K562 (cell line): ENCODE measurements at regions not wholly inside any gene's neighbourhood (a gene's known extent, or its start where the extent isn't known, plus 50 kb on each side); places are given as distances from the start of the nearest gene placed in this dataset.

Experiments used
- ATAC-seq: fragments of 200-7000 bp; cut with Tn5 transposase; 3 replicates; pipeline ENCODE4 v1.9.1; 2020; ENCODE audit warnings: moderate library complexity
- BruUV-seq: library from RNA; stranded (reverse); fragments of 400-500 nt; replicated peaks from 2 replicates; lab custom pipeline; 2021; lab: Mats Ljungman, UMichigan
- CTCF ChIA-PET: fragments of 300-600 bp; formaldehyde crosslinking; extraction: SDS; loops from one replicate; lab custom pipeline; 2021; ENCODE audit warnings: low intra/inter-chr PET ratio; lab: Yijun Ruan, JAX
- POLR2A ChIA-PET: fragments of 300-600, 350-650 bp; sonication (Branson Sonifier 250); formaldehyde crosslinking; extraction: SDS; loops from one replicate; lab custom pipeline; 2021; ENCODE audit warnings: antibody characterized with exemption, inconsistent platforms; lab: Yijun Ruan, JAX
- DNase-seq, 4 experiments: peaks; one replicate each; pipeline versions ENCODE4 v3.0.0 to v3.0.0-alpha.2; 2011 to 2018; ENCODE audit warnings: low spot score in 3 of 4, mixed read lengths in 3 of 4; ENCODE audit errors: extremely low read depth in 1 of 4
- FAIRE-seq: peaks from 2 replicates; lab custom pipeline; 2011; peaks lifted over from hg19 to GRCh38; lab: Jason Lieb, UNC
- H2AFZ ChIP-seq: 2 replicates; pipeline ENCODE4 v1.6.0; 2011; ENCODE audit warnings: low read depth, low read length, control low read depth, inconsistent platforms
- H3K27ac ChIP-seq: fragments of 200-600 bp; 3 replicates; pipeline ENCODE4 v1.8.0; 2011; ENCODE audit warnings: low read depth, mild to moderate bottlenecking, control low read depth, inconsistent platforms, low read length, moderate library complexity, mixed read lengths; ENCODE audit errors: extremely low read depth
- H3K27me3 ChIP-seq, 2 experiments: fragments of 300-600 bp in 1 of 2; 2 replicates in 1 of 2; 3 replicates in 1 of 2; pipeline versions ENCODE4 v1.6.0 to v1.8.0; 2011; ENCODE audit warnings: inconsistent platforms in 2 of 2, low read length in 2 of 2, mild to moderate bottlenecking in 1 of 2, mixed read lengths in 1 of 2, moderate library complexity in 1 of 2; ENCODE audit not compliant: control insufficient read depth in 2 of 2, insufficient read depth in 2 of 2
- H3K36me3 ChIP-seq: fragments of 300-600 bp; 3 replicates; pipeline ENCODE4 v1.8.0; 2011; ENCODE audit warnings: mild to moderate bottlenecking, low read length, inconsistent platforms; ENCODE audit not compliant: control insufficient read depth, insufficient read depth
- H3K4me1 ChIP-seq, 2 experiments: fragments of 200-600 bp in 1 of 2; replicated peaks in 1 of 2; 2 replicates in 1 of 2; 3 replicates in 1 of 2; pipeline versions ENCODE4 v1.5.1 to v1.8.0; 2011; ENCODE audit warnings: inconsistent platforms in 2 of 2, low read length in 2 of 2, mild to moderate bottlenecking in 1 of 2, mixed read lengths in 1 of 2, moderate library complexity in 1 of 2; ENCODE audit not compliant: control insufficient read depth in 2 of 2, insufficient read depth in 2 of 2
- H3K4me2 ChIP-seq: 2 replicates; pipeline ENCODE4 v1.6.1; 2011; ENCODE audit warnings: low read length, control low read depth, inconsistent platforms, mixed read lengths; ENCODE audit not compliant: insufficient read depth
- H3K4me3 ChIP-seq: fragments of 200-600 bp; sonication (generic), shearing (Covaris generic); 2 replicates; pipeline ENCODE4 v1.5.1; 2016; ENCODE audit warnings: control low read depth, inconsistent platforms
- H3K79me2 ChIP-seq: fragments of 200-600 bp; 3 replicates; pipeline ENCODE4 v1.8.0; 2011; ENCODE audit warnings: low read length, inconsistent platforms; ENCODE audit not compliant: control insufficient read depth, insufficient read depth
- H3K9ac ChIP-seq, 2 experiments: 2 replicates each; pipeline versions ENCODE4 v1.6.0 to v1.6.1; 2011; ENCODE audit warnings: low read depth in 2 of 2, low read length in 2 of 2, control low read depth in 1 of 2, inconsistent platforms in 1 of 2, mild to moderate bottlenecking in 1 of 2, mixed read lengths in 1 of 2; ENCODE audit not compliant: insufficient read depth in 1 of 2
- H3K9me1 ChIP-seq: one replicate; pipeline ENCODE4 v1.6.0; 2011; ENCODE audit warnings: inconsistent platforms, mild to moderate bottlenecking, low read length, moderate library complexity; ENCODE audit not compliant: control insufficient read depth, insufficient read depth
- H3K9me3 ChIP-seq: replicated peaks from 2 replicates; pipeline ENCODE4 v1.5.1; 2011; ENCODE audit warnings: low read depth, low read length, inconsistent platforms; ENCODE audit not compliant: control insufficient read depth, insufficient read depth
- H4K20me1 ChIP-seq: replicated peaks from 2 replicates; pipeline ENCODE4 v1.6.1; 2011; ENCODE audit warnings: low read length, inconsistent platforms, mixed read lengths; ENCODE audit not compliant: control insufficient read depth, insufficient read depth
- BACH1 ChIP-seq: fragments of 200-800 bp; sonication (Bioruptor generic); IDR thresholded peaks from 2 replicates; pipeline ENCODE4 v1.6.1; 2016; ENCODE audit warnings: missing genetic modification characterization, missing compliant biosample characterization
- CBFA2T2 ChIP-seq: fragments of 450-650 bp; conservative IDR thresholded peaks from 2 replicates; pipeline ENCODE4 v1.6.1; 2017; ENCODE audit warnings: mild to moderate bottlenecking
- CHCHD3 ChIP-seq: fragments of 250-450 bp; sonication (Bioruptor Pico); IDR thresholded peaks from 2 replicates; pipeline ENCODE4 v2.1.2; 2022; ENCODE audit warnings: mild to moderate bottlenecking
- FOXM1 ChIP-seq, 2 experiments: fragments of 450-650 bp in 1 of 2; sonication (generic) in 1 of 2; formaldehyde crosslinking in 1 of 2; IDR thresholded peaks; 2 replicates each; pipeline versions ENCODE4 v1.6.1 to v1.9.0; 2017 to 2022; ENCODE audit warnings: low read depth in 2 of 2, mild to moderate bottlenecking in 2 of 2, missing genetic modification reagents in 1 of 2, moderate library complexity in 1 of 2
- HDAC1 ChIP-seq, 2 experiments: fragments of 450-650 bp; IDR thresholded peaks; 2 replicates each; pipeline ENCODE4 v1.6.1; 2016 to 2017; ENCODE audit warnings: inconsistent platforms in 1 of 2, mild to moderate bottlenecking in 1 of 2, moderate library complexity in 1 of 2
- HNRNPK ChIP-seq: fragments of 200-400 bp; formaldehyde crosslinking; IDR thresholded peaks from one replicate; pipeline ENCODE4 v1.6.1; 2018; ENCODE audit warnings: mild to moderate bottlenecking, low read depth, low read length; ENCODE audit not compliant: poor library complexity, severe bottlenecking
- KLF10 ChIP-seq: fragments of 250-450 bp; sonication (Bioruptor Pico); IDR thresholded peaks from 2 replicates; pipeline ENCODE4 v1.6.1; 2021; ENCODE audit warnings: matching md5 sums
- MXI1 ChIP-seq: IDR thresholded peaks from 2 replicates; pipeline ENCODE4 v1.6.1; 2011; ENCODE audit warnings: low read depth, mild to moderate bottlenecking, improper control_type of control experiment, low read length
- NR4A1 ChIP-seq, 2 experiments: fragments of 250-450 bp in 1 of 2; fragments of 450-650 bp in 1 of 2; sonication (Bioruptor Pico) in 1 of 2; IDR thresholded peaks; 2 replicates each; pipeline versions ENCODE4 v1.4.0 to v1.6.1; 2016 to 2020; ENCODE audit warnings: mild to moderate bottlenecking in 2 of 2, missing compliant biosample characterization in 1 of 2, missing genetic modification characterization in 1 of 2, moderate library complexity in 1 of 2
- POLR2H ChIP-seq: IDR thresholded peaks from 2 replicates; pipeline ENCODE4 v1.6.1; 2016; ENCODE audit warnings: missing genetic modification characterization, low read depth, mild to moderate bottlenecking, control low read depth, missing compliant biosample characterization, moderate library complexity
- PRMT5 ChIP-seq: sonication (generic); formaldehyde crosslinking; IDR thresholded peaks from 2 replicates; pipeline ENCODE4 v1.5.0; 2020; ENCODE audit warnings: missing genetic modification reagents
- PTBP1 ChIP-seq: fragments of 200-400 bp; formaldehyde crosslinking; IDR thresholded peaks from 2 replicates; pipeline ENCODE4 v1.6.1; 2017; ENCODE audit warnings: low read depth, low read length
- RBFOX2 ChIP-seq: fragments of 200-400 bp; formaldehyde crosslinking; IDR thresholded peaks from 2 replicates; pipeline ENCODE4 v1.6.1; 2017; ENCODE audit warnings: low read depth, mild to moderate bottlenecking, low read length, moderate library complexity
- SIN3B ChIP-seq: fragments of 450-650 bp; IDR thresholded peaks from 2 replicates; pipeline ENCODE4 v1.6.1; 2017; ENCODE audit warnings: low read depth, mild to moderate bottlenecking, moderate library complexity
- SPI1 ChIP-seq: IDR thresholded peaks from 2 replicates; pipeline ENCODE4 v1.6.1; 2011; ENCODE audit warnings: low read depth, low read length, control low read depth, borderline replicate concordance
- ZBTB8A ChIP-seq: fragments of 450-650 bp; IDR thresholded peaks from 2 replicates; pipeline ENCODE4 v1.6.1; 2018; ENCODE audit warnings: mild to moderate bottlenecking, moderate library complexity; ENCODE audit not compliant: partially characterized antibody
- WGBS: fragments of 100-300 bp; shearing (Covaris generic); methylation state at CpG from one replicate; pipeline ENCODE4 v1.1.6; 2016; ENCODE audit warnings: low coverage, mixed read lengths; ENCODE audit not compliant: insufficient coverage; ENCODE audit errors: missing lambda C conversion rate; 5-methylcytosine and 5-hydroxymethylcytosine counted together
- in situ Hi-C: fragments of 300-500 bp; cut with MboI; formaldehyde crosslinking; loops from 4 replicates; pipeline ENCODE4 v1.15.0; 2018; ENCODE audit warnings: inconsistent platforms, mixed read lengths
- intact Hi-C: fragments of 100-400 bp; cut with micrococcal nuclease; formaldehyde crosslinking; loops from 2 replicates; pipeline ENCODE4 v1.14.2; 2022
- TF ChIP-seq, protein P1 (sequence below): fragments of 450-650 bp; IDR thresholded peaks from 2 replicates; pipeline ENCODE4 v1.6.1; 2016
- TF ChIP-seq, protein P2 (sequence below): fragments of 250-450 bp; sonication (Bioruptor Pico); IDR thresholded peaks from 2 replicates; pipeline ENCODE4 v1.8.0; 2022; ENCODE audit warnings: moderate library complexity, mild to moderate bottlenecking, inconsistent platforms
- TF ChIP-seq, protein P3 (sequence below), 2 experiments: fragments of 450-650 bp; conservative IDR thresholded peaks; 2 replicates each; pipeline ENCODE4 v1.6.1; 2017; ENCODE audit warnings: mild to moderate bottlenecking in 2 of 2, moderate library complexity in 2 of 2

DNA sequence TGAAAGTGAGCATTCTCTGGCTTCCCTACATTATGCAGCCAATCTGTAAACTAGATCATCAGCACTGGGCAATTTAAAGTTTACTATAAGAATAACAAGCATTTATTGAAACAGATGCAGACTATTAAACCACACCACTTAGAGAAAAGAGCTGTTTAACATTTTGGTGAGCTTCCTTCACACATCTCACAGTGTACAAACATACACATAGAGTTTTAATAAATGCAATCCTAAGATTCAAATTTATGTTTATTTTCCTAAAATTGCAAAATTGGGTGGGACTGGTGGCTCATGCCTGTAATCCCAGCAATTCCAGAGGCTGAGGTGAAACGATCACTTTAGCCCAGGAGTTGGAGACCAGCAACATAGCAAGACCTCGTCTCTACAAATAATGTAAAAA is 199.3 kb downstream of the SH3BP4 start:
- TF ChIP-seq PRMT5 (CRISPR knock-in tag) (no peak), NR4A1 (CRISPR knock-in tag; IDR thresholded peaks at IDR 0.05) (no peak), NR4A1 (tag; IDR thresholded peaks at IDR 0.05) (no peak), CBFA2T2 (no peak), RBFOX2 (no peak), SIN3B (no peak), PTBP1 (no peak), SPI1 (no peak), MXI1 (no peak), CHCHD3 (CRISPR knock-in tag) (no peak), FOXM1 (IDR thresholded peaks at IDR 0.05; ENCODE audit: low read depth) (no peak), FOXM1 (CRISPR knock-in tag; IDR thresholded peaks at IDR 0.05; ENCODE audit: low read depth) (no peak), HNRNPK (no peak), POLR2H (tag) (no peak), BACH1 (no peak), KLF10 (no peak), ZBTB8A (no peak), HDAC1 (IDR thresholded peaks at IDR 0.05) (no peak)
- TF ChIP-seq, protein P1, sequence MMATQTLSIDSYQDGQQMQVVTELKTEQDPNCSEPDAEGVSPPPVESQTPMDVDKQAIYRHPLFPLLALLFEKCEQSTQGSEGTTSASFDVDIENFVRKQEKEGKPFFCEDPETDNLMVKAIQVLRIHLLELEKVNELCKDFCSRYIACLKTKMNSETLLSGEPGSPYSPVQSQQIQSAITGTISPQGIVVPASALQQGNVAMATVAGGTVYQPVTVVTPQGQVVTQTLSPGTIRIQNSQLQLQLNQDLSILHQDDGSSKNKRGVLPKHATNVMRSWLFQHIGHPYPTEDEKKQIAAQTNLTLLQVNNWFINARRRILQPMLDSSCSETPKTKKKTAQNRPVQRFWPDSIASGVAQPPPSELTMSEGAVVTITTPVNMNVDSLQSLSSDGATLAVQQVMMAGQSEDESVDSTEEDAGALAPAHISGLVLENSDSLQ, result no peak
- TF ChIP-seq, protein P2, sequence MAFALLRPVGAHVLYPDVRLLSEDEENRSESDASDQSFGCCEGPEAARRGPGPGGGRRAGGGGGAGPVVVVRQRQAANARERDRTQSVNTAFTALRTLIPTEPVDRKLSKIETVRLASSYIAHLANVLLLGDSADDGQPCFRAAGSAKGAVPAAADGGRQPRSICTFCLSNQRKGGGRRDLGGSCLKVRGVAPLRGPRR, result no peak
- TF ChIP-seq, protein P3, sequence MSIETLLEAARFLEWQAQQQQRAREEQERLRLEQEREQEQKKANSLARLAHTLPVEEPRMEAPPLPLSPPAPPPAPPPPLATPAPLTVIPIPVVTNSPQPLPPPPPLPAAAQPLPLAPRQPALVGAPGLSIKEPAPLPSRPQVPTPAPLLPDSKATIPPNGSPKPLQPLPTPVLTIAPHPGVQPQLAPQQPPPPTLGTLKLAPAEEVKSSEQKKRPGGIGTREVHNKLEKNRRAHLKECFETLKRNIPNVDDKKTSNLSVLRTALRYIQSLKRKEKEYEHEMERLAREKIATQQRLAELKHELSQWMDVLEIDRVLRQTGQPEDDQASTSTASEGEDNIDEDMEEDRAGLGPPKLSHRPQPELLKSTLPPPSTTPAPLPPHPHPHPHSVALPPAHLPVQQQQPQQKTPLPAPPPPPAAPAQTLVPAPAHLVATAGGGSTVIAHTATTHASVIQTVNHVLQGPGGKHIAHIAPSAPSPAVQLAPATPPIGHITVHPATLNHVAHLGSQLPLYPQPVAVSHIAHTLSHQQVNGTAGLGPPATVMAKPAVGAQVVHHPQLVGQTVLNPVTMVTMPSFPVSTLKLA (conservative IDR thresholded peaks at IDR 0.05), result no peak
- BruUV-seq, result no TSS peak
- intact Hi-C loops (no loop called here), in situ Hi-C loops (no loop called here)
- DNase-seq (no peak), FAIRE-seq (no peak), ATAC-seq (no peak)
- Histone ChIP-seq H3K4me1 (no peaks in the 10 kb centered on the region), H3K36me3 (no peaks in the 10 kb centered on the region), H3K9me1 (no peaks in the 10 kb centered on the region), H3K9ac (no peak overlapping the region), H3K27me3 (no peaks in the 10 kb centered on the region), H3K27ac (no peak overlapping the region), H3K4me3 (no peak overlapping the region), H2AFZ (no peak overlapping the region), H4K20me1 (no peaks in the 10 kb centered on the region), H3K79me2 (no peaks in the 10 kb centered on the region), H3K4me2 (no peak overlapping the region), H3K9me3 (no peaks in the 10 kb centered on the region)
- WGBS, result 0% methylated on average over 2 of the region's 2 CpGs
- CTCF ChIA-PET, result no interaction called here
- POLR2A ChIA-PET, result no interaction called here
